GM10266 (cell line): ENCODE measurements at regions not wholly inside any gene's neighbourhood (a gene's known extent, or its start where the extent isn't known, plus 50 kb on each side); places are given as distances from the start of the nearest gene placed in this dataset.
"Not testable (repeated sequence)": the region's sequence is repeated elsewhere in the genome, so short reads cannot be mapped to it uniquely, and the experiment has no call there.

Source experiments
- DNase-seq: peaks from one replicate; pipeline ENCODE4 v3.0.0; 2012; ENCODE audit errors: extremely low spot score
- CTCF ChIP-seq: IDR thresholded peaks from 2 replicates; pipeline ENCODE4 v1.5.1; 2012; ENCODE audit warnings: mild to moderate bottlenecking, low read depth; ENCODE audit not compliant: control insufficient read depth, insufficient read depth; ENCODE audit errors: missing control alignments

DNA sequence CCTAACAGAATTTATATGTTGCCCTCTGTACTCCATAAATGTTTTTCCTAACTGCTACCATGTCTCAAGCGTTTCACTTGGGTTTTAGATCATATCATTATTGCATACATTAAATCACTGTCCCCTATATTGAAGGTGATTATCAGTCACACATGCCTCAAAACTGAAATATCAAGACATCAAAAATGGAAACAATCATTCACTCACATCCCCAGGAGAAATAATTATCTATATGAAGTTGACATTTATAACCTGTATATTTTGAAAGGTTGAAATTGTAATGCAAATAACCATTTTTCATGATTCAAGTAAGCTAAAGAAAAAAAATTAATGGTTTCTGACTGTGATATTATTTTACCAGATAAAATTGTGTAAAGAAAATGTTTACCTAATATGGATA is 1695.0 kb downstream of the SLITRK1 start:
- TF ChIP-seq CTCF = no peak
- no peak for DNase-seq

- DNase-seq = no peak
- TF ChIP-seq CTCF = no peak
Measured at GRCh38 chr13:82176751-82177150, 1705.5 kb downstream of the SLITRK1 start.

DNA sequence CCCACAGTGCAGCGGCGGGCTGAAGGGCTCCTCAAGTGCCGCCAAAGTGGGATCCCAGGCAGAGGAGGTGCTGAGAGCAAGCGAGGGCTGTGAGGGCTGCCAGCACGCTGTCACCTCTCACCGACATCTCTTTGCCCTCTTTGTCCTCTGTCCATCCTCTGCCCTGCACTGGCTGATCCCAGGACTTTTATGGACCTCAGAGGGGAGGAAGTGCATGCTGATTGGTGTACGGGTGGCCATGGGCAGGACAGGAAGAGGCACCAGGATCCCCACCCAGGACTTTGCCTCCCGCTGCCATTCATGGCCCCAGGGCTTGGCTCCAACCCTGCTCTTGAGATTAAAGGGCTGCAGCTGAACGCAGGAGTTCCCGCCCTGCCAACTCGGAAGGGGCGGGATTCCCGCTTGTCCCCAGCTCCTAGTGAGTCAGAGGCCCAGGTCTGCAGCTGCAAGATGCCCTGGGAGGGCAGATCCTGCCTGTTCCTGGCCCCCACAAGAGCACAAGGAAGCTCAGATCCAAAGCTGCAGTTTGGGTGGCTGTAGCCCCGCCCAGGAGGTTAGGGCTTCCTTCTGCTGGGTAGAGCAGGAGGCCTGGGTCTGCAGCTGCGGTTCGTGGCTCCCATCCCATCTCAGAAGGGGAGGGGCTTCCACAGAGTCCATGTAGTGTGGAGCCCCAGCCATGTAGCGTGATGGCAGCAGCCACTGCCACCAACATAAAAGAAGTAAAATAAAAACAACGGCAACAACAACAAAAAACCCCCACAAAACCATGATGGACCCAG is 1716.7 kb downstream of the SLITRK1 start:
- no peak for TF ChIP-seq CTCF
- DNase-seq = no peak

- not testable (repeated sequence) for DNase-seq
Measured at GRCh38 chr13:82164780-82165395, 1717.4 kb downstream of the SLITRK1 start.

DNA sequence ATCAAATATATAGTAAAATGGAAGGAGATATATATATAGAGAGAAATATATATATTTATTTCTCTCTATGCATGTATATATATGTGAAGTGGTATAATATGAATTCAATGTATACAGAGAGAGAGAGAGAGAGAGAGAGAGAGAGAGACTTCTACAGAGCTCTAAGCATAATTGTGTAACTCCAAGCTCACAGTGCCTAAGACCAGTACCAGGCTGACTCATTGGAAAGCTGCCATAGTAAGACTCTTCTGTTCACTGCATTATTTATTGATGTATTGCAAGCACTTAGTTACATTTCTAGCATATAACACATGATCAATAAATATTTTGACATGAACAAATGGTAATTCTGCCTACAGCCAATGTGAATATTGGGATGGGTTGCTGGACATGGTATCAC is 1734.7 kb downstream of the SLITRK1 start:
- no peak for TF ChIP-seq CTCF
- no peak for DNase-seq

GRCh38 chr13:82136880-82137279 is 1745.4 kb downstream of the SLITRK1 start:
- no peak for TF ChIP-seq CTCF
- no peak for DNase-seq

DNA sequence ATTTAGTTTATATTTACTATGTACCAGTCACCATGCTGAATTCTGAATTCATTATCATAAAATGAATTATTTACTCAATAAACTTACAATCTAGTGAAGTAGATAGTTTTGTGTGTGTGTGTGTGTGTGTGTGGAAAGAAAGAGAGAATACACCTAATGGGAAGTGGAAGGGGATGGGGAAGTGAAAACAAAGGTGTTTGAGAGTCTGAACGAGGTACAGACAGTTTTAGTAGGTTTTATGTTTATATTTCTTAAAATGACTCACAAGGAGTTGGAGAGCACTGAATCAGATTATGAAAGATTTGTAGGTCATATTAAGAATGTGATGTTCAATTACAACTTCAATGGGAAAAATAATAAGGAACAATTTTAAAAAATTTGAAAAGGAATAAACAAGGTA is 1753.0 kb downstream of the SLITRK1 start:
- no peak for TF ChIP-seq CTCF

More for the DNA sequence above, 1753.0 kb downstream of the SLITRK1 start:
- no peak for DNase-seq
